HG03280 (cell line): ENCODE measurements at regions not wholly inside any gene's neighbourhood (a gene's known extent, or its start where the extent isn't known, plus 50 kb on each side); places are given as distances from the start of the nearest gene placed in this dataset.
"Not testable (repeated sequence)": the region's sequence is repeated elsewhere in the genome, so short reads cannot be mapped to it uniquely, and the experiment has no call there.

Experiments
- ATAC-seq: cut with Tn5 transposase; IDR thresholded peaks from one replicate; pipeline ENCODE4 v1.9.1; 2021; ENCODE audit warnings: mild to moderate bottlenecking, moderate library complexity; ENCODE audit not compliant: unreplicated experiment

GRCh38 chr1:118479351-118479750 lies 294.3 kb upstream of the SPAG17 start:
- ATAC-seq, result no peak

DNA sequence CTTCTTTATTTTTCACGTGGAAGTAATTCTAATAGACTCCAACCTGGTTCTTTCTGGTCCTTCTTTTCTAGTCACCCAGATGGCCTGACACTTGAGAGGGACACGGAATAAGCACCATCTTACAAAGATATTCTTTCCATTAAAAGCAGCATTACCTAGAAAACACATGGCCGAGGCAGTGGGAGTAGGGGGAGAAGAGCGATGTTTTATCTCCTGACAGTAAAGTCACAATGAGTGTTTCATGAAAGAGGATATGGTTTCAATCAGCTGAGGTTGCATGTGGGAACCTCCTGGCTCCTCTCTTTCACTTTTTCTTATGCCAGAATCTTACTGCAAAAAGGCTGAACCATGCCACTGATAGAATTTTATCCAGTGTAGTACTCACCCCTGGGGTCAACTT lies 288.8 kb upstream of the SPAG17 start:
- no peak for ATAC-seq

GRCh38 chr1:118464460-118464859 lies 279.4 kb upstream of the SPAG17 start:
- not testable (repeated sequence) for ATAC-seq

- ATAC-seq, result no peak
Measured at GRCh38 chr1:118461154-118461553, 276.1 kb upstream of the SPAG17 start.

- ATAC-seq, result no peak
Measured at GRCh38 chr1:118459871-118460270, 274.8 kb upstream of the SPAG17 start.

DNA sequence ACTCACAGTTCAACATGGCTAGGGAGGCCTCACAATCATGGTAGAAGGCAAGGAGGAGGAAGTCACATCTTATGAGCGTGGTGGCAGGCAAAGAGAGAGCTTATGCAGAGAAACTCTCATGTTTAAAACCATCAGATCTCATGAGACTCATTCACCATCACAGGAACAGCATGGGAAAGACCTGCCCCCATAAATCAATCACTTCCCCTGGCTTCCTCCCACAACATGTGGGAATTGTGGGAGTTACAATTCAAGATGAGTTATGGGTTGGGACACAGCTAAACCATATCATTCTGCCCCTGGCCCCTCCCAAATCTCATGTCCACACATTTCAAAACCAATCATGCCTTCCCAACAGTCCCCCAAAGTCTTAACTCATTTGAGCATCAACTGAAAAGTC lies 268.8 kb upstream of the SPAG17 start:
- not testable (repeated sequence) for ATAC-seq

DNA sequence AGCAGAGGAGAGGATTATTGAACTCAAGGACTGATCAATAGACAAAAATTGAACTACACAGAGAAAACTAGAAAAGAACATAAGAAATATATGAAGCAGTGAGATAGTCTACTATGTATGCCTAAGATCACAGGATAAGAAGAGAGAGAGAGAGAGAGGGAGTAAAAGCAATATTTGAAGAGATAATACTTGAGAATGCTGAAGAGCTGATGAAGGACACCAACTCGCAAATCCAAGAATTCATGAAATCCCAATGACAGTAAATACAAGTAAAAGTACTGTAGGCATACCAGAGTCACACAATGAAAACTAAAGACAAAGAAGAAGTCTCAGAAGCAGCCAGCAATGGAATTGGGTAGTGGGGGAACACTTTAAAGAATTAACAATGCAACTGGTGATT lies 260.1 kb upstream of the SPAG17 start:
- ATAC-seq, result no peak

DNA sequence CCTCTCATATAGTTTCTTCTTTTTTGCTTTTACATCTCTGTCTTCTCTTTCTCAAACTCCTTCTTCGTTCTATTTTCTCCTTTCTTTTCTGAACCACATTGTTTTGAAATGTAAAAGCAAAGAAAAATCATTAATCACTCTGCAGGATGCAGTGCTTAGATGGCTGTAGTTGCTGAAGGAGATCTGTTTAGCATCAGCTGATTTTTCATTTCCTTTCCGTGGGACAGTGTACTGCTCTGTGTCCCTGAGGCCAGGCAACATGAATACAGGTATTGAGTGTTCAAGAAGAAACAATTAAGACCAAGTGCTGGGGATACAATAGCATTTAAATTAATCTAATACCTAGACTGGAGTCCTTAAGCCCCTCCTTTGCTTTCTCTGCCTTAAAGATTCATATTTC lies 257.2 kb upstream of the SPAG17 start:
- no peak for ATAC-seq

DNA sequence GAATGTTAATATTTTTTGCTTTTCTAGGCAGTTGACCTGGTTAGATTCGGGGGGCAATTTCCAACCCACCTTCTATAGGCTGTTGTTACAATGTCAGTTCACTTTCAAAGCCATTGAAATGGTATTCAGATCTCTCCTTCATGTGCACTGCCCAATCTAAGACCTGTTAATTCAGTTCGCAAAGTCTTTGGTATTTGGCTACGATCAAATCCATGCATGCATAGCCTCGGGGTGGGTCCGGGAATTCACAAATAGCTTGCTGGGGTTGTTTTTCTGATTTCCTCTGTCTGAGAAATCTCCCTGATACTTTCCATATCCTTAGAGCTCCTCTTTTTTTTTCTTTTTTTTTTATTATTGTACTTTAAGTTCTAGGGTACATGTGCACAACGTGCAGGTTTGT lies 252.6 kb upstream of the SPAG17 start:
- no peak for ATAC-seq

DNA sequence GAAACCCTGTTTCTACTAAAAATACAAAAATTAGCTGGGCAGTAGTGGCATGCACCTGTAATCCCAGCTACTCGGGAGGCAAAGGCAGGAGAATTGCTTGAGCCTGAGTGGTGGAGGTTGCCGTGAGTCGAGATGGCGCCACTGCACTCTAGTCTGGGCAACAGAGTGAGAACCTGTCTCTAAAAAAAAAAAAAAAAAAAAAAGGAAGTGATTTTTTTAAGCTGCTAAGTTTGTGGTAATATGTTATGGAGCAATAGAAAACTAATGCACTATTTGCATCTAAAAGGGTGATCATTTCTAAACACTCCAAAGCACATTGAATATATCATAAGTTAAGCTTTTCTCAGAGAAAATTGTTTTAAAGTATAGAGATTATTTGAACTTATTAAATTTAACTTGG lies 244.8 kb upstream of the SPAG17 start:
- ATAC-seq, result no peak

- no peak for ATAC-seq
Measured at GRCh38 chr1:118421868-118422350, 236.9 kb upstream of the SPAG17 start.

- no peak for ATAC-seq
Measured at GRCh38 chr1:118404024-118404423, 219.0 kb upstream of the SPAG17 start.

DNA sequence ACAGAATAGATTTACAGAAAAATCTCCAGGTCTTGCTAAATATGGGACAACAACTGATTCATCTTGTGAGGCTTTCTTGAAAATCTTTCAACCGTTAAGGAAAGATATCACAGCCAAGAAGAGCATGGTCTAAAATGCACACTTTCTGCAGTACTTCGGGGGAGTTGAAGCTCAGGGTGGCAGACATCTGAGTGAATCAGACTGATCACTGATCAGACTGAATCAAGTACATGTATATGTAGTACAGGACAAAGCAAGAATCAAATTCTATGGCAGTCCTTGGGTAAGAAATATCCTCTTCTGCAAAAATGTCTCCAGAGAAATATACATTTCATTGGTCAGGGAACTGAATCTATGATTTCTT lies 212.4 kb upstream of the SPAG17 start:
- ATAC-seq, result no peak

- ATAC-seq, result no peak
Measured at GRCh38 chr1:118396829-118397495, 211.9 kb upstream of the SPAG17 start.

DNA sequence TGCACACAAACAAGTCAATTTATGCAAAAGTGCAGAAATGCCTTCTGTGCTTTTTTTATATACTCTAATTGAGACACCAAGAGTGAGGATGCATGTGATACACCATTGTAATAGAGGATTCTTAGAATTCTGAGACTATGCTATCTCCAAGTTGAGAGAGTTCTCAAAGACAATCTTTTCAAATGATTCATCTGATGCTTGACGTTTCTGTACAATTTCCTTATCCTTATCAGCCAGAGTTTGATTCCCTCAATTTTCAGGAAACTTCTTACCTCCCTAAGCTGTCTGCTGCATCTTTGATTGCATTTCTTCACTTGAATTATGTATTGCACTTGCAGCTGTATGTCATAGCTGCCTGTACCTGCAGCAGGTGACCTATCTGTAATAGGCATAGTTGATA lies 211.3 kb upstream of the SPAG17 start:
- ATAC-seq, result no peak

DNA sequence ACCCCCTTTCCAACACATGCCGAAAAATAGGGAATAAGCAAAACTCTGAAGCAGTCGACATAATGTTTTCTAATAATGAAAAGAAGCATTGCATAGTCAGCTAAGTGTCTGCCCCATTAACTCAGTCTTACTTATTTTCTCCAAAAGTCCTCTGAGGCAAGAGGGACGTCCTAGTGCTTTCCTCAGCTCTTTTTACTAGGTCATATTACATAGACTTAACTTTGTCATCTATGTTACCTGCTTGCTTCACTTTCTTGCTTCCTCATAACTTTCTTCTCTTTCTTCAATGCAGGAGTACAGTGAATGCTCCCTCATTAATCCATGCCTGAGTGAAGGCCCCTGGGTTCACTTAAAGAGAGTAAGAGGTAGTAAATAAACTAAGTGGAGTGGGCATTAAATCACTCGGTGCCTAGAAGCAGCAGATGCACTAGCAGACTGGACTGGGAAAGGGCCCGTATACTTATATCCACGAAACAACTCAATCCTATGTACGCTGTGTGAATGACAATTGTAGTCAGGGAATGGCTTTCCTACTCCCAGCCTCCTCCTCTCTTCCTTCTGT lies 210.5 kb upstream of the SPAG17 start:
- no peak for ATAC-seq

DNA sequence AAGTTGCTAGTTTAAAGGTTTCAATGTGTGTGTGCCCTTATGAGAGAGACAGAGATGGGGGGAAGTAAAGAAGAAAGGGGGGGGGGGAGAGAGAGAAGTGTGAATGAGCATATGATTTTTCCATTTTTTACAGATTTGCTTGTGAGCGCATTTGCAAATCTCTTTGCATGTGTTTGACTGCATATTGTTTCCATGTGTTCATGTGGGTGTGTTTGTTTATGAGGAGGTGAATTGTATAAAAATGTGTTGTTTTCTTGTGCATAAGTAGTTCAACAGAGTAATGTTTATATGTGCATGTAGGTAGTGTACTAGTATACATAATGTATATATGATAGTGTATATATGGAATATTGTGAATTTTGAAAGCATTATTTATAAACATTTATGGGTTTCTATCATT lies 205.9 kb upstream of the SPAG17 start:
- no peak for ATAC-seq

GRCh38 chr1:118388301-118388959 lies 203.4 kb upstream of the SPAG17 start:
- ATAC-seq, result no peak

GRCh38 chr1:118381197-118381869 lies 196.3 kb upstream of the SPAG17 start:
- no peak for ATAC-seq

DNA sequence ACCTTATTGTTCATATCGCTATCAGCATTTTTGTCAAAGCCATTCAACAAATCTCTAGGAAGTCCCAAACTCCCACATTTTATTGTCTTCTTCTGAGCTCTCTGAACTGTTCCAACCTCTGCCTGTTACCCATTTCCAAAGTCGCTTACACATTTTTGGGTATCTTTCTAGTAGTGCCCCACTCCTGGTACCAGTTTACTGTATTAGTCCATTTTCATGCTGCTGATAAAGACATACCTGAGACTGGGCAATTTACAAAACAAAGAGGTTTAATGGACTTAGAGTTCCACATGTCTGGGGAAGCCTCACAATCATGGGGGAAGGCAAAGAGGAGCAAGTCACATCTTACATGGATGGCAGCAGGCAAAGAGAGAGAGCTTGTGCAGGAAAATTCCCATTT lies 192.2 kb upstream of the SPAG17 start:
- not testable (repeated sequence) for ATAC-seq

- no peak for ATAC-seq
Measured at GRCh38 chr1:118371612-118372011, 186.6 kb upstream of the SPAG17 start.

DNA sequence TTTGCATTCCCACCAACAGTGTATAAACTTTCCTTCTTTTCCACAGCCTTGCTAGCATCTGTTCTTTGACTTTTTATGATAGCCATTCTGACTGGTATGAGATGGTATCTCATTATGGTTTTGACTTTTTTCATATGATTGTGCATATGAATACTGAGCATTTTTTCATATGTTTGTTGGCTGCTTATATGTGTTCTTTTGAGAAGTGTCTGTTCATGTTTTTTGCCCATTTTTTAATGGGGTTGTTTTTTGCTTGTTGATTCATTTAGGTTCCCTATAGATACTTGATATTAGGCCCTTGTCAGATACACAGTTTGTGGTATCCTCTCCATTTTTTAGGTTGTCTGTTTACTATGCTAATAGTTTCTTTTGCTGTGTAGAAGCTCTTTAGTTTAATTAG lies 185.8 kb upstream of the SPAG17 start:
- no peak for ATAC-seq
